HUDEP-2 (cell line): ENCODE measurements at regions not wholly inside any gene's neighbourhood (a gene's known extent, or its start where the extent isn't known, plus 50 kb on each side); places are given as distances from the start of the nearest gene placed in this dataset.

Experiments used
- DNase-seq, 76 experiments: peaks; one replicate each; lab custom pipeline; 2025; ENCODE audit not compliant: unreplicated experiment in 76 of 76; lab: John Stamatoyannopoulos, UW

GRCh38 chr4:74674750-74675149 is 119.6 kb downstream of the BTC start:
- no peak for DNase-seq

GRCh38 chr4:74675673-74676279 is 118.5 kb downstream of the BTC start:
- peak in 23 of 76 experiments; percentile 0 to 51 (median 23) for DNase-seq

GRCh38 chr4:74682567-74683359 is 111.6 kb downstream of the BTC start:
- DNase-seq: peak in 63 of 76 experiments; percentile 1 to 80 (median 26)

GRCh38 chr4:74692972-74693371 is 101.4 kb downstream of the BTC start:
- DNase-seq: no peak
